ENCODE measurements at regions not wholly inside any gene's neighbourhood (a gene's known extent, or its start where the extent isn't known, plus 50 kb on each side); places are given as distances from the start of the nearest gene placed in this dataset.
A peak's percentile ranks its signal among the peaks of the same experiment; 100 is the strongest.

GRCh38 chr13:86298725-86299124 is 499.5 kb upstream of the SLITRK6 start:
- H3K9ac ChIP-seq (ENCODE audit: low read length in 3 of 3), result no peak overlapping the region
- DNase-seq (peak in 2 of 5 donors; percentile 9 to 20), FAIRE-seq (no peak)
- H3K27ac ChIP-seq (ENCODE audit: low read depth in 2 of 2, low read length in 2 of 2), result no peak overlapping the region
- no peaks in the 10 kb centered on the region for H3K4me1 ChIP-seq (ENCODE audit: control insufficient read depth in 2 of 3, insufficient read depth in 2 of 3, low read depth in 1 of 3, low read length in 3 of 3)
- no peaks in the 10 kb centered on the region for H3K9me3 ChIP-seq (ENCODE audit: control insufficient read depth in 2 of 3, insufficient read depth in 1 of 3, low read length in 3 of 3)
- intact Hi-C loops (cut with DNase I), result no loop called here
- H3K4me3 ChIP-seq (ENCODE audit: low read length in 3 of 3), result peak overlapping the region in 1 of 3 donors; percentile 7
- H3K27me3 ChIP-seq (ENCODE audit: control insufficient read depth, insufficient read depth, low read length), result no peaks in the 10 kb centered on the region
- no peaks in the 10 kb centered on the region for H3K36me3 ChIP-seq (ENCODE audit: control insufficient read depth in 2 of 3, insufficient read depth in 3 of 3, low read length in 3 of 3)
- TF ChIP-seq, protein P1, sequence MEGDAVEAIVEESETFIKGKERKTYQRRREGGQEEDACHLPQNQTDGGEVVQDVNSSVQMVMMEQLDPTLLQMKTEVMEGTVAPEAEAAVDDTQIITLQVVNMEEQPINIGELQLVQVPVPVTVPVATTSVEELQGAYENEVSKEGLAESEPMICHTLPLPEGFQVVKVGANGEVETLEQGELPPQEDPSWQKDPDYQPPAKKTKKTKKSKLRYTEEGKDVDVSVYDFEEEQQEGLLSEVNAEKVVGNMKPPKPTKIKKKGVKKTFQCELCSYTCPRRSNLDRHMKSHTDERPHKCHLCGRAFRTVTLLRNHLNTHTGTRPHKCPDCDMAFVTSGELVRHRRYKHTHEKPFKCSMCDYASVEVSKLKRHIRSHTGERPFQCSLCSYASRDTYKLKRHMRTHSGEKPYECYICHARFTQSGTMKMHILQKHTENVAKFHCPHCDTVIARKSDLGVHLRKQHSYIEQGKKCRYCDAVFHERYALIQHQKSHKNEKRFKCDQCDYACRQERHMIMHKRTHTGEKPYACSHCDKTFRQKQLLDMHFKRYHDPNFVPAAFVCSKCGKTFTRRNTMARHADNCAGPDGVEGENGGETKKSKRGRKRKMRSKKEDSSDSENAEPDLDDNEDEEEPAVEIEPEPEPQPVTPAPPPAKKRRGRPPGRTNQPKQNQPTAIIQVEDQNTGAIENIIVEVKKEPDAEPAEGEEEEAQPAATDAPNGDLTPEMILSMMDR (IDR thresholded peaks at IDR 0.05; ENCODE audit: borderline replicate concordance, extremely low read depth, insufficient read depth), result no peak

- no peaks in the 10 kb centered on the region for H3K9me3 ChIP-seq (ENCODE audit: control insufficient read depth in 2 of 3, insufficient read depth in 1 of 3, low read length in 3 of 3)
- FAIRE-seq (no peak), DNase-seq (no peak)
- no peak overlapping the region for H3K9ac ChIP-seq (ENCODE audit: low read length in 3 of 3)
- H3K27ac ChIP-seq (ENCODE audit: low read depth in 2 of 2, low read length in 2 of 2), result no peak overlapping the region
- TF ChIP-seq, protein P1 (IDR thresholded peaks at IDR 0.05; ENCODE audit: borderline replicate concordance, extremely low read depth, insufficient read depth), result no peak
- intact Hi-C loops (cut with DNase I), result no loop called here
- no peaks in the 10 kb centered on the region for H3K36me3 ChIP-seq (ENCODE audit: control insufficient read depth in 2 of 3, insufficient read depth in 3 of 3, low read length in 3 of 3)
- no peaks in the 10 kb centered on the region for H3K4me1 ChIP-seq (ENCODE audit: control insufficient read depth in 2 of 3, insufficient read depth in 2 of 3, low read depth in 1 of 3, low read length in 3 of 3)
- no peak overlapping the region for H3K4me3 ChIP-seq (ENCODE audit: low read length in 3 of 3)
- H3K27me3 ChIP-seq (ENCODE audit: control insufficient read depth, insufficient read depth, low read length), result no peaks in the 10 kb centered on the region
Observed at GRCh38 chr13:86299128-86299527, 499.9 kb upstream of the SLITRK6 start.

- H3K4me1 ChIP-seq (ENCODE audit: control insufficient read depth in 2 of 3, insufficient read depth in 2 of 3, low read depth in 1 of 3, low read length in 3 of 3), result no peaks in the 10 kb centered on the region
- no peak overlapping the region for H3K27ac ChIP-seq (ENCODE audit: low read depth in 2 of 2, low read length in 2 of 2)
- no peaks in the 10 kb centered on the region for H3K27me3 ChIP-seq (ENCODE audit: control insufficient read depth, insufficient read depth, low read length)
- DNase-seq (no peak), FAIRE-seq (no peak)
- H3K9me3 ChIP-seq (ENCODE audit: control insufficient read depth in 2 of 3, insufficient read depth in 1 of 3, low read length in 3 of 3), result no peaks in the 10 kb centered on the region
- TF ChIP-seq, protein P1 (IDR thresholded peaks at IDR 0.05; ENCODE audit: borderline replicate concordance, extremely low read depth, insufficient read depth), result no peak
- no peak overlapping the region for H3K4me3 ChIP-seq (ENCODE audit: low read length in 3 of 3)
- no peaks in the 10 kb centered on the region for H3K36me3 ChIP-seq (ENCODE audit: control insufficient read depth in 2 of 3, insufficient read depth in 3 of 3, low read length in 3 of 3)
- no peak overlapping the region for H3K9ac ChIP-seq (ENCODE audit: low read length in 3 of 3)
- intact Hi-C loops (cut with DNase I), result no loop called here
Observed at GRCh38 chr13:86309881-86310280, 510.7 kb upstream of the SLITRK6 start.

DNA sequence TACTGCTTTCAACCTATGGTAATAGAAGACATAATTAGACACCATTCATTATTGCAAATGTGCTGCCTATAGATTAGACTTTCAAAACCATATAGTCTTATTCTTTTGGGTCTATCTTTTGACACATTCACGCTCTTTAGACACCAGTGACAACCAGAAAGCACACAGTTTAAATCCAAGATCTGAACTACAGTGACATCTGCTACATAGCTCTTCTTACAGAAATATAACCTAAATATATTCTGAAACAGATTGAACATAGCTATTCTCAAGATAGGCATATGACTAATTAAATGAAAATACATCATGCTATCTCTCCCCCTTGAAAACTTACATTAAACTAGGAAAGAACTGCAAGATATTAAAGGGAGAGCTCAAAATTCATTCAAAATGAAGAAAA is 514.2 kb upstream of the SLITRK6 start:
- Histone ChIP-seq H3K36me3 (ENCODE audit: control insufficient read depth in 2 of 3, insufficient read depth in 3 of 3, low read length in 3 of 3) (no peaks in the 10 kb centered on the region), H3K27me3 (ENCODE audit: control insufficient read depth, insufficient read depth, low read length) (no peaks in the 10 kb centered on the region), H3K9me3 (ENCODE audit: control insufficient read depth in 2 of 3, insufficient read depth in 1 of 3, low read length in 3 of 3) (no peaks in the 10 kb centered on the region), H3K27ac (ENCODE audit: low read depth in 2 of 2, low read length in 2 of 2) (no peak overlapping the region), H3K9ac (ENCODE audit: low read length in 3 of 3) (no peak overlapping the region), H3K4me3 (ENCODE audit: low read length in 3 of 3) (no peak overlapping the region), H3K4me1 (ENCODE audit: control insufficient read depth in 2 of 3, insufficient read depth in 2 of 3, low read depth in 1 of 3, low read length in 3 of 3) (no peaks in the 10 kb centered on the region)
- TF ChIP-seq, protein P1 (IDR thresholded peaks at IDR 0.05; ENCODE audit: borderline replicate concordance, extremely low read depth, insufficient read depth), result no peak
- FAIRE-seq, result no peak
- intact Hi-C loops (cut with DNase I), result no loop called here
- no peak for DNase-seq

Data from kidney (tissue), 13 donors.